ENCODE measurements at regions not wholly inside any gene's neighbourhood (a gene's known extent, or its start where the extent isn't known, plus 50 kb on each side); places are given as distances from the start of the nearest gene placed in this dataset.
A peak's percentile ranks its signal among the peaks of the same experiment; 100 is the strongest.

- Histone ChIP-seq H3K4me2 (no peak overlapping the region), H3K4me3 (no peak overlapping the region), H3K36me3 (no peaks in the 10 kb centered on the region), H3K9ac (no peak overlapping the region), H3K27ac (no peak overlapping the region), H3K9me3 (no peaks in the 10 kb centered on the region), H4K20me1 (no peaks in the 10 kb centered on the region), H3K27me3 (no peaks in the 10 kb centered on the region), H3K4me1 (peaks cover 44% of the 10 kb centered on the region)
- no peak for TF ChIP-seq Cebpa-rat (IDR thresholded peaks at IDR 0.05)
These were observed 96.3 kb upstream of the CSF3R start for GRCh38 chr1:36579039-36579438.

GRCh38 chr1:36576551-36577110 lies 93.9 kb upstream of the CSF3R start:
- Histone ChIP-seq H3K9me3 (no peaks in the 10 kb centered on the region), H3K27me3 (no peaks in the 10 kb centered on the region), H3K9ac (no peak overlapping the region; the same call in 1 of the 2 replicates), H3K36me3 (no peaks in the 10 kb centered on the region), H3K4me3 (no peak overlapping the region), H3K27ac (no peak overlapping the region; the same call in 1 of the 2 replicates), H4K20me1 (no peaks in the 10 kb centered on the region), H3K4me2 (peak overlapping the region; percentile 46), H3K4me1 (peaks cover 22% of the 10 kb centered on the region)
- TF ChIP-seq Cebpa-rat (IDR thresholded peaks at IDR 0.05): no peak

- no peak overlapping the region for H3K27ac ChIP-seq
- no peak overlapping the region for H3K9ac ChIP-seq
- H4K20me1 ChIP-seq: no peaks in the 10 kb centered on the region
- H3K4me1 ChIP-seq: peaks cover 17% of the 10 kb centered on the region
- no peak overlapping the region for H3K4me3 ChIP-seq
- H3K4me2 ChIP-seq: peak overlapping the region; percentile 46
- no peaks in the 10 kb centered on the region for H3K9me3 ChIP-seq
- no peak for TF ChIP-seq Cebpa-rat (IDR thresholded peaks at IDR 0.05)
- no peaks in the 10 kb centered on the region for H3K27me3 ChIP-seq
- no peaks in the 10 kb centered on the region for H3K36me3 ChIP-seq
These were observed 93.4 kb upstream of the CSF3R start for GRCh38 chr1:36576118-36576517.

GRCh38 chr1:36573445-36573844 lies 90.7 kb upstream of the CSF3R start:
- Histone ChIP-seq H3K4me1 (peaks cover 15% of the 10 kb centered on the region), H3K27me3 (no peaks in the 10 kb centered on the region), H3K36me3 (no peaks in the 10 kb centered on the region), H3K4me3 (no peak overlapping the region), H3K27ac (no peak overlapping the region), H3K9me3 (no peaks in the 10 kb centered on the region), H4K20me1 (no peaks in the 10 kb centered on the region), H3K4me2 (no peak overlapping the region), H3K9ac (no peak overlapping the region)
- TF ChIP-seq Cebpa-rat (IDR thresholded peaks at IDR 0.05): no peak

GRCh38 chr1:36572906-36573305 lies 90.2 kb upstream of the CSF3R start:
- H3K9ac ChIP-seq: no peak overlapping the region
- H3K27me3 ChIP-seq: no peaks in the 10 kb centered on the region
- no peak overlapping the region for H3K4me2 ChIP-seq
- TF ChIP-seq Cebpa-rat (IDR thresholded peaks at IDR 0.05): no peak
- peaks cover 15% of the 10 kb centered on the region for H3K4me1 ChIP-seq
- H3K4me3 ChIP-seq: no peak overlapping the region
- no peak overlapping the region for H3K27ac ChIP-seq
- no peaks in the 10 kb centered on the region for H3K36me3 ChIP-seq
- H4K20me1 ChIP-seq: no peaks in the 10 kb centered on the region
- H3K9me3 ChIP-seq: no peaks in the 10 kb centered on the region

GRCh38 chr1:36572142-36572715 lies 89.5 kb upstream of the CSF3R start:
- H3K9me3 ChIP-seq: no peaks in the 10 kb centered on the region
- peaks cover 11% of the 10 kb centered on the region for H3K4me1 ChIP-seq
- no peaks in the 10 kb centered on the region for H4K20me1 ChIP-seq
- no peak overlapping the region for H3K4me3 ChIP-seq
- TF ChIP-seq Cebpa-rat (IDR thresholded peaks at IDR 0.05): no peak
- no peak overlapping the region for H3K9ac ChIP-seq
- no peaks in the 10 kb centered on the region for H3K27me3 ChIP-seq
- no peak overlapping the region for H3K27ac ChIP-seq
- no peaks in the 10 kb centered on the region for H3K36me3 ChIP-seq
- no peak overlapping the region for H3K4me2 ChIP-seq

- no peaks in the 10 kb centered on the region for H3K9me3 ChIP-seq
- no peaks in the 10 kb centered on the region for H4K20me1 ChIP-seq
- H3K9ac ChIP-seq: no peak overlapping the region
- H3K27ac ChIP-seq: no peak overlapping the region
- no peak overlapping the region for H3K4me2 ChIP-seq
- no peaks in the 10 kb centered on the region for H3K27me3 ChIP-seq
- TF ChIP-seq Cebpa-rat (IDR thresholded peaks at IDR 0.05): no peak
- H3K36me3 ChIP-seq: no peaks in the 10 kb centered on the region
- no peaks in the 10 kb centered on the region for H3K4me1 ChIP-seq
- no peak overlapping the region for H3K4me3 ChIP-seq
These were observed 88.4 kb upstream of the CSF3R start for GRCh38 chr1:36571106-36571505.

- Histone ChIP-seq H3K9me3 (no peaks in the 10 kb centered on the region), H3K9ac (no peak overlapping the region), H3K4me1 (no peaks in the 10 kb centered on the region), H3K27ac (no peak overlapping the region), H3K4me3 (no peak overlapping the region), H4K20me1 (no peaks in the 10 kb centered on the region), H3K36me3 (no peaks in the 10 kb centered on the region), H3K27me3 (no peaks in the 10 kb centered on the region), H3K4me2 (no peak overlapping the region)
- TF ChIP-seq Cebpa-rat (IDR thresholded peaks at IDR 0.05): no peak
These were observed 87.9 kb upstream of the CSF3R start for GRCh38 chr1:36570478-36571060.

- no peak overlapping the region for H3K27ac ChIP-seq
- no peaks in the 10 kb centered on the region for H3K27me3 ChIP-seq
- no peaks in the 10 kb centered on the region for H4K20me1 ChIP-seq
- H3K9ac ChIP-seq: no peak overlapping the region
- no peak overlapping the region for H3K4me2 ChIP-seq
- H3K9me3 ChIP-seq: no peaks in the 10 kb centered on the region
- H3K4me3 ChIP-seq: no peak overlapping the region
- H3K4me1 ChIP-seq: no peaks in the 10 kb centered on the region
- TF ChIP-seq Cebpa-rat (IDR thresholded peaks at IDR 0.05): no peak
- H3K36me3 ChIP-seq: no peaks in the 10 kb centered on the region
These were observed 87.3 kb upstream of the CSF3R start for GRCh38 chr1:36570006-36570405.

GRCh38 chr1:36567601-36568341 lies 85.1 kb upstream of the CSF3R start:
- no peak overlapping the region for H3K9ac ChIP-seq
- no peak overlapping the region for H3K27ac ChIP-seq
- H3K9me3 ChIP-seq: no peaks in the 10 kb centered on the region
- no peaks in the 10 kb centered on the region for H3K27me3 ChIP-seq
- H3K4me1 ChIP-seq: no peaks in the 10 kb centered on the region
- H3K4me3 ChIP-seq: no peak overlapping the region
- no peak for TF ChIP-seq Cebpa-rat (IDR thresholded peaks at IDR 0.05)
- no peaks in the 10 kb centered on the region for H3K36me3 ChIP-seq
- no peak overlapping the region for H3K4me2 ChIP-seq
- no peaks in the 10 kb centered on the region for H4K20me1 ChIP-seq

Measured in BLaER1 (cell line).